Stimulated activated CD4-positive, alpha-beta T cell treated with anti-CD3 and anti-CD28 coated beads, Interleukin-4, amount 100 ng/mL, for 1 hour (primary cell): ENCODE measurements at regions not wholly inside any gene's neighbourhood (a gene's known extent, or its start where the extent isn't known, plus 50 kb on each side); places are given as distances from the start of the nearest gene placed in this dataset.
"Not testable (repeated sequence)": the region's sequence is repeated elsewhere in the genome, so short reads cannot be mapped to it uniquely, and the experiment has no call there.

Experiments used
- DNase-seq: peaks from one replicate; pipeline ENCODE4 v3.0.0-alpha.2; 2020

GRCh38 chr7:52777051-52777822, 258.2 kb upstream of the POM121L12 start:
- DNase-seq = no peak

- DNase-seq = no peak
These were observed 259.6 kb upstream of the POM121L12 start for GRCh38 chr7:52775876-52776275.

GRCh38 chr7:52771177-52771576, 264.3 kb upstream of the POM121L12 start:
- DNase-seq = no peak

- DNase-seq = no peak
These were observed 270.8 kb upstream of the POM121L12 start for GRCh38 chr7:52764492-52765169.

GRCh38 chr7:52758356-52758755, 277.1 kb upstream of the POM121L12 start:
- no peak for DNase-seq

GRCh38 chr7:52753855-52754254, 281.6 kb upstream of the POM121L12 start:
- no peak for DNase-seq

- DNase-seq = no peak
These were observed 282.5 kb upstream of the POM121L12 start for GRCh38 chr7:52752891-52753290.

GRCh38 chr7:52749880-52750279, 285.6 kb upstream of the POM121L12 start:
- DNase-seq = no peak

GRCh38 chr7:52747817-52748216, 287.6 kb upstream of the POM121L12 start:
- DNase-seq = no peak

- no peak for DNase-seq
These were observed 293.7 kb upstream of the POM121L12 start for GRCh38 chr7:52741670-52742290.

- no peak for DNase-seq
These were observed 299.8 kb upstream of the POM121L12 start for GRCh38 chr7:52735656-52736055.

GRCh38 chr7:52728683-52729082, 306.8 kb upstream of the POM121L12 start:
- DNase-seq = not testable (repeated sequence)

- DNase-seq = no peak
These were observed 307.8 kb upstream of the POM121L12 start for GRCh38 chr7:52727632-52728031.

GRCh38 chr7:52726986-52727385, 308.4 kb upstream of the POM121L12 start:
- no peak for DNase-seq

- no peak for DNase-seq
These were observed 308.9 kb upstream of the POM121L12 start for GRCh38 chr7:52726493-52726892.

- no peak for DNase-seq
These were observed 311.8 kb upstream of the POM121L12 start for GRCh38 chr7:52723606-52724005.

GRCh38 chr7:52720856-52721255, 314.6 kb upstream of the POM121L12 start:
- DNase-seq = no peak

- DNase-seq = no peak
These were observed 315.8 kb upstream of the POM121L12 start for GRCh38 chr7:52719677-52720076.

GRCh38 chr7:52715701-52716100, 319.7 kb upstream of the POM121L12 start:
- no peak for DNase-seq

- DNase-seq = no peak
These were observed 322.5 kb upstream of the POM121L12 start for GRCh38 chr7:52712938-52713337.

GRCh38 chr7:52711951-52712350, 323.5 kb upstream of the POM121L12 start:
- no peak for DNase-seq

GRCh38 chr7:52708846-52709245, 326.6 kb upstream of the POM121L12 start:
- DNase-seq = no peak

- DNase-seq = no peak
These were observed 329.7 kb upstream of the POM121L12 start for GRCh38 chr7:52705768-52706167.

GRCh38 chr7:52700349-52700748, 335.1 kb upstream of the POM121L12 start:
- DNase-seq = no peak
